NB4 (cell line): ENCODE measurements at regions not wholly inside any gene's neighbourhood (a gene's known extent, or its start where the extent isn't known, plus 50 kb on each side); places are given as distances from the start of the nearest gene placed in this dataset.

Source experiments
- MYC ChIP-seq: IDR thresholded peaks from 2 replicates; pipeline ENCODE4 v1.6.1; 2011; ENCODE audit warnings: low read depth, low read length
- TF ChIP-seq, protein P1 (sequence below): IDR thresholded peaks from one replicate; pipeline ENCODE4 v1.5.1; 2012; ENCODE audit warnings: low read depth, low read length
- TF ChIP-seq, protein P2 (sequence below): IDR thresholded peaks from 2 replicates; pipeline ENCODE4 v1.6.1; 2011; ENCODE audit warnings: low read depth, low read length

- TF ChIP-seq, protein P1, sequence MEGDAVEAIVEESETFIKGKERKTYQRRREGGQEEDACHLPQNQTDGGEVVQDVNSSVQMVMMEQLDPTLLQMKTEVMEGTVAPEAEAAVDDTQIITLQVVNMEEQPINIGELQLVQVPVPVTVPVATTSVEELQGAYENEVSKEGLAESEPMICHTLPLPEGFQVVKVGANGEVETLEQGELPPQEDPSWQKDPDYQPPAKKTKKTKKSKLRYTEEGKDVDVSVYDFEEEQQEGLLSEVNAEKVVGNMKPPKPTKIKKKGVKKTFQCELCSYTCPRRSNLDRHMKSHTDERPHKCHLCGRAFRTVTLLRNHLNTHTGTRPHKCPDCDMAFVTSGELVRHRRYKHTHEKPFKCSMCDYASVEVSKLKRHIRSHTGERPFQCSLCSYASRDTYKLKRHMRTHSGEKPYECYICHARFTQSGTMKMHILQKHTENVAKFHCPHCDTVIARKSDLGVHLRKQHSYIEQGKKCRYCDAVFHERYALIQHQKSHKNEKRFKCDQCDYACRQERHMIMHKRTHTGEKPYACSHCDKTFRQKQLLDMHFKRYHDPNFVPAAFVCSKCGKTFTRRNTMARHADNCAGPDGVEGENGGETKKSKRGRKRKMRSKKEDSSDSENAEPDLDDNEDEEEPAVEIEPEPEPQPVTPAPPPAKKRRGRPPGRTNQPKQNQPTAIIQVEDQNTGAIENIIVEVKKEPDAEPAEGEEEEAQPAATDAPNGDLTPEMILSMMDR, result no peak
- TF ChIP-seq, protein P2, sequence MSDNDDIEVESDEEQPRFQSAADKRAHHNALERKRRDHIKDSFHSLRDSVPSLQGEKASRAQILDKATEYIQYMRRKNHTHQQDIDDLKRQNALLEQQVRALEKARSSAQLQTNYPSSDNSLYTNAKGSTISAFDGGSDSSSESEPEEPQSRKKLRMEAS, result no peak
- TF ChIP-seq MYC, result no peak
Observed at GRCh38 chr4:170672381-170672965, 582.7 kb upstream of the AADAT start.
